ENCODE measurements at regions not wholly inside any gene's neighbourhood (a gene's known extent, or its start where the extent isn't known, plus 50 kb on each side); places are given as distances from the start of the nearest gene placed in this dataset.
"Not testable (repeated sequence)": the region's sequence is repeated elsewhere in the genome, so short reads cannot be mapped to it uniquely, and the experiment has no call there.

DNA sequence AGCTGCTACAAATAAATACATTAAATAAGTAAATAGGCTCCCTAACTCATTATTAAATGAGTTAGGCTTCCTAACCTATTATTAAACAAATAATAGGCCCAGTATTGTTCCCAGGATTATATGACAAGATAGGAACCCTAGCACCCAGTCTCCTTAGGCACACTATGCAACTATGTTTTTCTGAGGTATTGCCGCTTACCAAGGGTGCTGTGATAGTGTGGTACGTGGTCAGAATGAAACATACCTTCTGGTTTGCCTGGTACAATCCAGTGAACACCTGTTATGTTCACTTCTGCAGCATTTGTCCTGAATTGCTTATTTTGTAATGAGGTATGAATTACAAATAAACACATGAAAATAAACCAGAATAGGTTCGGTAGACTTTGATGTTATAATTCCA lies 375.6 kb upstream of the GBE1 start:
- no peak for DNase-seq

DNA sequence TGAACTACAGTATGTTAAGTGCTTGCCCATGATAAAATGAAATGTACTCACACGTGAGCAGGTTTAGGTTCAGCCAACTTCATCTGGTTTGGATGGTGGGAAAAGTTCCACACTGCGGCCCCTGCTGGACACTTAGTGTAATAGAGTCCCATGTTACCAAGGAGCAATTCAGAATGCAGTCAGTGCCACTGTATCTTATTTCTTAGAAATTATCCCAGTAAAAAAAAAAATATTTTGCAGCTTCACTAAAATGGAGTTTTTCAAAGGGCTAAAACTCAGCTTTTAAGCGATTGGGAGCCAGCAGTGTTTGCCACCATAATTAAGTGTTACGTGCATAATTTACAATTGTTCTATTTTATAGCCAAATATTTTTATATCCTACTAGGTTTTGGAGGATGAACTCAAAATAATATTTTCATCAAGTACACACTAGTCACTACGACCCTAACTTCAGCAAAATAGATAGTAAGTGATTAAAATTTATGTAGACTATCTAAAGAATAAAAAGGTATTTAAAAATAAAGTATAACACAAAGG lies 371.7 kb upstream of the GBE1 start:
- DNase-seq: peak; percentile 1

DNA sequence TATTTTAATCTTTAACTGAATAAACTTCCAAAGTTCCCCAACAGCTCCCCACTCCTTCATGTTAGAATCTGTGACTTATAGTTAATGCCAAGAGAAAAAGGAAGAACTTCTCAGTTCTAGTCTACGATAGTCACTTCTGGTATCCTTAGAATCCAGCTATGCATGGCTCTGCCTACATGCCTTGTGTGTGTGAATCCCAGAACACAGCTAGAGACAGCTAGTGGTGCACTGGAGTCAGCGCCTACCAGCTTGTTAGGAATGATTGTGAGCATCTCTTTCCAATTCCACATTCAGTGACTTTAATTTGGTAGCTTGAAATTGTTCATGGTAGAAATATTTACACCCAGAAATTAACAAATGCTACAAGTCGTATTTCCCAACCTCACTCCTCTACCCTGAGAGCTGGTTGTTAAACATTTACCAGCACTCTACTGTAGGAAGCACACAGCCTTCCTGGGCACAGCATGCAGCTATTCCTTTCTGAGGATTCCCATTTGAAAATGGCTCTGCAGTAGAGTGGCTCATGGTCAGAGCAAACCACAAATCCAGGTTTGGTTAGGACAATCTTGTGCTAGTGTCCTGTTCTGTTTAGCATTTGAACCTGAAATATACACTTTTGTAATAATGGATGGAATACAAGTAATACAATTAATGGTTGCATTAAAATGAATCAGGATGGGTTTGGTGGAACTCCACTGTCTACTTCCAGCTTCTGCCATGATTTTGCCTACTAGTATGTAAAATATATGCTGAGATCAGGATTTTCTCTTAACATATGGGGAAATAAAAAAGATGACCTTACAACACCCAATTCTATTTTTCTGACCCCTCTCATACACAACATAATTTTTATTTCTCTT lies 371.0 kb upstream of the GBE1 start:
- no peak for DNase-seq

DNA sequence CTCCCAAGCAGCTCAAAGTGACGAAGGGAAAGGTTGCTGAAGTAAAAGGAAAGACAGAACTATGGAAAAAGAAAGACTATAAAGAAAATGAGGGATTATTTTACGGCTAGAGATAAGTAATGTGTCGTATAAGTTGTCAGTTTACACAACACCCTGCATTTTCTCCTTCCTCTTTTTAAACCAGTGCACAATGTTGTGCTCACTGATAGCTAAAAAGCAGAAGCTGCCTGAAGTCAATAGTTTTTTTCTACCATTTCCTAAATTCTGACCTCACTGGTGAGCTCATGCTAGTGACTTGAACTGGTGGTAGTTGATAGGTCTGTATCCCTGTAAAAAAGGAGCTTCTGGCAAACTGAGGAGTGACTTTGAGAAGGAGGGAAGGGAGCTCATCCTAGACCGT lies 368.6 kb upstream of the GBE1 start:
- DNase-seq: no peak

DNA sequence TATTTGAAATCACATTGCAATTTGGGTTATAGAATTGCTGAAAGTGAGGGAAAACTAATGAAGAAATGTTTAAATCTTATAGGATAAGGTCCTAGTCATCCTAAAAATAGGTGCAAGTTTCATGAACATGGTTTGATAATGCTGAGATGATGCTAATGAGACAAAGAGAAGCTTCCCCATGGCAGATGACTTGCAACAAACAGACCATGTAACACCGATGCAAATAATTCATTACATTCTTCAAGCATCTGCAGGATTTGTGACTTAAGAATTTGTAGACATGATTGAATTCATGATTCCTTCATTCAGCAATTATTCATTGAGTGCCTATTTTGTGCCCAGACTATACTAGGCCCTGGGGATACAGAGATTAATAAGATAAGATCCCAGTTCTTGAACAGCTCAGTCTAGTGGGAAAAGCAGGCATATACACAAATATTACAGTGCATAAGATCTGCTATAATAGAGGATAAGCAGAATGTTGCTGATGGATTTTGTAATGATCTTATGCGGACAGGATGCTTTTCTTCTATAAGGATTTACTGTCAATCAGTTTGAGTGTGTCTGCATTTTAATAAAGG lies 367.9 kb upstream of the GBE1 start:
- no peak for DNase-seq

DNA sequence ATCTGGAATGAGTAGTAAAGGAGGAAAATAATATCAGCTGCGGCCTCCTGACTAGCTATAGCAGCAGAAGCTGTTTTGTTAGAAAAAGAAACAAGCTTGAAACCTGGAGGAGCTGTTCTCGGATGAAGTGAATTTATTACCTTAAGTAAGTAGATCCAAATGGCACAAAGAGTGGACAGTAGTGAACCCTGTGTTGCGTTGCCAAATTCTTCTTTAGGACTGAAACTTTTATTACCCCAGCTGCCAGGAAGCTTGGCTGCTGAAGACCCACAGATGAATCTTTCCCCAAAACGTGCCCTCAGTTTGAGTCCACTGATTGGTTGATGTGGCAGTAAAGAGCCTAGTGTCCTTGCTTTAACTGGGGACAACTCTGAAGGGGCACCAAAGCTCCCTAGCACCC lies 366.8 kb upstream of the GBE1 start:
- DNase-seq: no peak

DNA sequence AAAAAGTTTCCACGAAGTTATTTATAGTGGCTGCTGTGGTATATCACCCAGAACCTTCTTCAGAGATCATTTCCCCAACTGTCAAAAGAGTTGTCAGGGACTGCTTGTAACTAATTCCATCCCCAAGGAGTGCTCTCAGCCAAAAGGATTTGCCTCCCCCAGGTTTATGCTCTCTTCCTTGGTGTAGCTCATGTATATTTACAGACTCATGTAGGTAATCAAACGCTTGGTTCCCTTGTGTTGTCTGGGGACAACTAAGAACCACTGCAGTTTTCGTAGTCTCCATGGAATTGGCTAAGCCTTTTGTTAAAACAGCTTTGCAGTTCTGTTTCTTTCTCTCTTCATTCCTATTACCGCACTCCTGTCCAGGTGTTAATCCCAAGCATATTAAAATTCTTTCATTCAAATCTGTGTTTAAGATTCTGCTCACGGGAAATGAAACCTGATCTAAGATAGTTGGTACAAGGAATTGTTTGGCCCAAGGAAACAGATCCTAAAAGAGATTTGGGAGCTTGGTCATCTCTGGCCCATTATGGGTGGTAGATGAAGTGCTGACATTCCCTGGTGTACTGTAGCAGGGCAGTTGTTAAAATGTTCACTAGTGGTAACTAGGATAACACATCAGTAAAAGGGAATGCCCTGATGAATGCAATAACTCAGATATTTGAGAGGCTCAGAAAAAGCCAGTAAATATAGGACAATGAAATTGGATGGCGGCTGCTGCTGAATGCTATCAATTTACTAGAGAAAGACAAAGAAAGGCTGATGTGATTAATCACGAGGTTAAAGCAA lies 361.3 kb upstream of the GBE1 start:
- DNase-seq: no peak

DNA sequence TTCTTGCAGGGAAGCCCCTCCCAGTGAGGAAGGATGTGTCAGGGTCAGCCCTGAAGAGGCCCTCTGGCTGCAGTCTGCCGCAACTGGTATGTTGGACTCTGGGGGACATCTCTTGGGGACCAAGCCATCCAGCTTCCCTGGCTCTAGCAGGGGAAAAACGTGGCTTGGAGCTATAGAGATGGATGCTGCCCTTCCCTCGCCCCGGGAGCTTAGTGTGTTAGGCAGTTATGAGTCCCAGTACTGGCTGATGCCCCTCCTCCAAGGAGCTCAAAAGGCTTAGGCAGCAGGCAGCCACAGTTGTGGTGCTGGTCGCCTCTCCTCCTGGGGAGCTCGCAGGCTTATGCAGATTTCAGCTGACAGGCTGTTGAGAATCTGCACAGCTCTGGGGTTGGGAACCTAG lies 353.1 kb upstream of the GBE1 start:
- no peak for DNase-seq

DNA sequence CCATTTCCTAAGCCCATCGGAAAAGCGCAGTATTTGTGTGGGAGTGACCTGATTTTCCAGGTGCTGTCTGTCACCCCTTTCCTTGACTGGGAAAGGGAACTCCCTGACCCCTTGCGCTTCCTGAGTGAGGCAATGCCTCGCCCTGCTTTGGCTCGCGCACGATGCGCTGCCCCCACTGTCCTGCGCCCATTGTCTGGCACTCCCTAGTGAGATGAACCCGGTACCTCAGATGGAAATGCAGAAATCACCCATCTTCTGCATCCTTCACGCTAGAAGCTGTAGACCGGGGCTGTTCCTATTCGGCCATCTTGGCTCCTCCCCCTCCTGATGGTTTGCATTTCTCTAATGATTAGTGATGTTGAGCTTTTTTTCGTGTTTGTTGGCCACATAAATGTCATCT lies 349.3 kb upstream of the GBE1 start:
- not testable (repeated sequence) for DNase-seq

DNA sequence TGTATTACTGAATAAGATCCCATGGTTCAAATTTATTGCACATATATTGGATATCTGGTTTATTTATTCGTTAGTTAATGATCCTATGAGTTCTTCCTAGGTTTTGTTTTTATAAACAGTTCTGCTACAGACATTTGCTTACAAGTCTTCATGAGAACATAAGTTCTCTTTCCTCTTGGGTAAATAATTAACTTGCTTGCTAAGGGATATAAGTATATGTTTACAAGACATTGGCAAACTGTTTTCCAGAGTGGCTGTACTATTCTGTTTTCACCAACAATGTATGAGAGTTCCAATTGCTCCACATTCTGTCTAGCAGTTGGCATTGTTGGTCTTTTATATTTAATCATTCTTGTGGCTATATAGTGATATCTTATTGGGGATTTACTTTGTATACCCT lies 341.8 kb upstream of the GBE1 start:
- DNase-seq: no peak

DNA sequence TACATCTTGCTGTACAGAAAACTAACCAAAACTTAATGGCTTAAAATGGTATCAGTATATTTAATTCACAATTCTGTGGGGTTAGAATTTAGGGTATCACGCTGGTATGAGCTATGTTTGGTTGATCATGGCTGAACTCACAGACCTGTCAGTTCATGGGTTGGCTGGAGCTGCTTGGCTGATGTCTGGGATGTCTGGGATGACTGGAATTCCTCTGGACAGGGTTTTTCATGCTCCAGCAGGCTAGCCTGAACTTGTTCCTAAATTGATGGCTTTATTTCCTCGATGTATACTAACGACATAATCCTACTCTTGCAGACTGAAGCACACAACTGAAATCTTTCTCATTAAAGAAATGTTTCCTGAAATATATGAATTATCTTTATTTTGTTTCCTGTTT lies 338.9 kb upstream of the GBE1 start:
- no peak for DNase-seq

DNA sequence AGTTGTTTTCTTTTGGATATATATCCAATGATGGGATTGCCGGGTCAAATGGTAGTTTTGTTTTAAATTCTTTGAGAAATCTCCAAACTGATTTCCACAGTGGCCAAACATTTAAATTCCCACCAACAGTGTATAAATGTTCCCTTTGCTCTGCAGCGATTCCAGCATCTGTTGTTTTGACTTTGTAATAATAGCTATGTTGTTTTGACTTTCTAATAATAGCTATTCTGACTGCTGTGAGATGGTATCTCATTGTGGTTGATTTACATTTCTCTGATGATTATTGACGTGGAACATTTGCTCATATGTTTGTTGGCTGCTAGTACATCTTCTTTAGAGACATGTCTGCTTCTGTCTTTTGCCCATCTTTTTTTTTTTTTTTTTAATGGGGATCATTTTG lies 332.2 kb upstream of the GBE1 start:
- DNase-seq: no peak

DNA sequence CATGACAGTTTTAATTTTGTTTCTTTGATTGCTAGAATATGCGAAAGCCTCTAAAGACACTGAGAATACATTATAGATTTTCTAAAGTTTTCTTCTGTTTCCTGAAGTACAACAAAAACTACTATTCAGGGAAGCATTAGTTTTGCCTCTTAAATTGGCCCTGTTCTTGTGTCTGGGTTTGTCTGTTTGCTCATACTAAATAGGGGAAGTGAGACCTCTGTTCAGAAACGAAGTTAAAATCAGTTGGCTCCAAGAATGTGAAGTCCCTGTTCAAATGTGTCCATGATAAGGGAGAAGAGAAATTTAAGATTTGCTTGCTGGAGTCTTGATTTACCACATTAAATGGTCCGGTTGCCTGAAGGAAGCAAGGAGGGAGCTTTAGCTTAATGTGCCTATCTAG lies 327.3 kb upstream of the GBE1 start:
- DNase-seq: no peak

DNA sequence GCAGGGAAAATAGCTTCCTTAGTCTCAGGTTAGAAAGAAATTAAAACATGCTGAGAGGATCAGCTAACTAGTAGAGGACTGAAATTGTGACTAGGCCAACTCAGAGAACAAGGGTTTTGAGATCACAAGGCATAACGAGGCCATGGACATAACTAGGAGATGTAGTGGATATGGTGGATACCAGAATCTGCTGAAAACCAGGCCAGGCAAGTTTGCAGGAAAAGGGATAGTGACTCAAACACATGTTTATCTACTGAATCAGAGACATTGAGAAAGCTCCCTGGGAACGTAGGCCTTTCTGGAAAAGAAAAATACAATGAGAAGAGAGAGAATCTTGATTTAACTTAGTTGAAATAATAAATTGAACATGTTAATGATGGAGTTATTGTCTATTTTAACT lies 326.5 kb upstream of the GBE1 start:
- DNase-seq: no peak

DNA sequence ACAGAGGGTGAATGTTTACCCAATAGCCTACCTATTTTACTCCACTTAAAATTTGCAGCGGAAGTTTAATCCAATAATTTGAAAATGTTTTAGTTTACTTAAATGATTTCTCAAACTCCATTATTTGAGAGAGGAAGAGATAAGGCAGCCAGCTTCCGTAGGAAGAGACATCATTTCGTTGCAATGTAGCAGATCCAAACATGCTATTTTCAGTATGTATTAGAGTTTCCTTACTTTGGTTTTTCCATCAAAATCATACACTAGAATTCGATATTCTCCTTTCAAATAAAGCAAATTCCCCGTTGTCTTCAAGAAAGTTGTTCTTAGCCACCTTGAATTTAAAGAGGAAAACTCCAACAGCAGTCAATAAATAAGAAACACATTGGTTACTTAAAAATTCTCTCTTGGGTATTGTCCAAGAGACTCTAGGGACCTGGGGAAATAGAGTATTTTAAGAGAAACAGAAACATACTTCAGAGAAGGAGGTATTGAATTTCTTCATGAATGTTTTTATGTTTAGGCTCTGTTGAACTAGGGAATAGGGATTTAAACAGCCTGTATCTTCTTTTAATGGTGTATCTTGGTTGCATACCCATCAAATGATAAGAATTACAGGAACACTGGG lies 324.5 kb upstream of the GBE1 start:
- DNase-seq: no peak

DNA sequence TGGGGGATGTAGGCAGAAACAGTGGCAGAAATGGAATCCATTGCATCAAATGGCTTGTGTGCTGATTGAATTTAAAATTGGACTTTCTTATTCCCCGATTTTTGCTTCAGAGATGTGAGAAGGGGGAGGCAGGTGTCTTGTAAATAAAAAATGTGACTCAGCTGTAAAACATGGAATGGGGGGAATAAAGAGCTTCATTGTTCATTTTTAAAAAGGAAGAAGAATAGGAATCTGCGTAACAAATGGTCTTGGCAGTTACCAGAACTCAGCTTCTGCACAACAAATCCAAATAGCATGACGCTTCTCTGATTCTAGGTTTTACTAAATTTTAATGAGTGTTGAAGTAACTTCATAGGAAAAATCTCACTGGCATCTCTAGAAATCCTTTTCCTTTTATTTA lies 323.9 kb upstream of the GBE1 start:
- no peak for DNase-seq

DNA sequence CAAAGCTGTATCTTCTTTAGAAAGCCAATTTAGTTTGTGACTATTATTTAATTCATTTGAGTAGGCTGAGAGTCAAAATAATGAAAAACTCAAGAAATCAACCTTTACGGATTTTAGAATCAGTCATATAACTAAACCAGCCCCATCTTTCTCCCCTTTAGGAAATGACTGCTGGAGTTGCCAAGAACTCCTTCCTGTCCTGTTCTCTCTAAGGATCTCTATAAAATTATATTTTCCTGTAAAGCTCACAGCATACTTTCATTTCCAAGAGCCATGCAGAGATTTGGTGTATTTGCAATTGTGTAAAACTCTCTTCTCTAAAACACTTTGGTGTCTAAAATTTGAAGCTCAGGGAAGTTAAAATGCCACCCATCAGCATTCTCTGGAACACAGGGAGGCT lies 323.4 kb upstream of the GBE1 start:
- no peak for DNase-seq

DNA sequence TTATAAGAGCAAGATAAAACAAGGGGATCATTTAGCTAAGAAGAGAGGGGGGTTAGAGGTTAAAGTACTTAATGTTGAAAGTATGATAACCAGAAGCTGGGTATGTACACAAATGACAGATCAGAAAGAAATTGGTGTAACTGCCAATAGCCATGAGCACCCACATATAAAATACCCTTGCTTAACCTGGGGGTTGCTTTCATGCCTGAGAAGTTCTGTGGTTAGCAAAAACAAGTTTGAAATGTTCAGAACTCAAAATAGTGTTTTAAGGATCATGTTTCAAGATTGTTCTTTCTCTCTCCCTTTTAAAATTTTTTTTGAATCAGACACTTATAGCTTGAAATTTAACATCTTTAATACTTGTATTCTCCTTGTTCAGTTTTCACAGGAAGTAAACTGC lies 321.4 kb upstream of the GBE1 start:
- DNase-seq: no peak

DNA sequence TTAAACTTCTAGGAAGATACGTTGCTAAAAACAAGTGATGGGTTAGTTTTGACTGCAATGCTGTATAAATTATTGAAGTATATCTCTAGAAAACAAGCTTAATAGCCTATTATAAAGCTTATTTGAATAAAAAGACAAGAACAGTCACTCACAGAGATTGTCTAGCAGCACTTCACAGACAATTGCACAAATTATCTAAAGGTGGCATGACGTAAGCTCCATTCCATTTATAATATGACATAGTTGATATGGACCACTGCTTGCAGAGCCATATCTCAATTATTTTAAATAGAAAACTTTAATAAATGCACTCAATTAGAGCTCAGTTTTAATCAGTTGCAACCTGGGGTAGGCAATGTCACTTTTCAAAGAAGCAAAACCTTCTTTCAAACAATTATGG lies 319.9 kb upstream of the GBE1 start:
- no peak for DNase-seq

DNA sequence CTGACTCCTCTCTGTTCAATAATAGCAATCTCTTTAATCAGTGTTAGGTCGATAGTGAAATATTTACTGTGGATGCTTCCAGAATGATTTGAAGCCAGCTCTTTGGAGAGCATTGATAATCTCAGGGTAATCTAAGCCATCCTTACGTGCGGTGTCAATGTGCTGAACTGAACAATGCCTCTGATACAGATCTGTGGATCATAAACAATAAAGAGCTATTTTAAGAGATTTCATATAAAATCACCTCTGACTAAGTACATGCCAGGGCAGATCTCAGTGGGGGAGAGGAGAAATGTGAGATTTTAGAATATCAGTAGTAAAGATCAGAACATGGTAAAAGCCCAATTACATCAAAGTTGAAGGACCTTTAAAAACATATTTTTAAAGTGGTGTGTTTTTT lies 319.3 kb upstream of the GBE1 start:
- no peak for DNase-seq

DNA sequence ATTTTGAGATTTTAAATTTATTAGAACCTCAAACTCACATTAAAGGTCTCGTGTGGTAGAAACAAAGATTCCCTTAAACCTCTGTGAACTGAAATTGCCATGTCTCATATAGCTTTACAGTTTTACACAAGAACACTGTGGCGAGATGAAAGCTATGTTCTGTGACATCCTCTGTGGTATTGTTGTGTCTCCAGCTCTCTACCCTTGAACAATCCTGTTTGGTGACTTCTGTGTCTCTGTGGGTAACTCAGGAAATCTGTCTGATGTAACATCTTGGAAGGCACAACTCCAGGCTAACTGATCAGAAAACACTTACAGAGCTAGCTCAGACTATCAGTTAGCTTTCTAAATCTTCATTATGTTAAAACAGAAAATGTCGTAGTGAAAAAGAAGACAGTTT lies 318.8 kb upstream of the GBE1 start:
- no peak for DNase-seq

DNA sequence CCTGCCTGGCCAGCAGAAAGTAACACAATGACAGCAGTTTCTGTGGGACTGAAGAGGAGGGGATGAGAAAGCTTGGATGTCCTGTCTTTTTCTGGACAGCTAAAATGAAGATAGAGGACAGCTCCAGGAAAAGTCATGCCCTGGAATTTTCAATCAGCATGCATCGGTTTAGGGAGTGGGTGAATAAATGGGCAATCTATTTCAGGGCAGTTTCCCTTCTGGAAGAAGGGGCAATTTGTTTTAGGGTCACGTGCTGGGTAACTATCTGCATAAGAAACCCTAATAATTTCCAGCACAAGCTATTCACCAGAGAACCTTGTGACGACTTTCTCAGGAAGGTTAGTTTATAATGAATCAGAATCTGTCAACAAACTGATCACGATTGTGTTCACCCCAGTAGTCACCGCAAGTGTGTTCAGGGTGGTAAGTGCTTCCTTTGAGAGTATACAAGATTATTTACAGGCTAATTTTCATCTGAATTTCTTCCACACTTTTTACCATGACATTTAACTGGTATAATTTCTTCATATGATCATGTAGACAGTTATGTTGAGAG lies 318.0 kb upstream of the GBE1 start:
- no peak for DNase-seq

DNA sequence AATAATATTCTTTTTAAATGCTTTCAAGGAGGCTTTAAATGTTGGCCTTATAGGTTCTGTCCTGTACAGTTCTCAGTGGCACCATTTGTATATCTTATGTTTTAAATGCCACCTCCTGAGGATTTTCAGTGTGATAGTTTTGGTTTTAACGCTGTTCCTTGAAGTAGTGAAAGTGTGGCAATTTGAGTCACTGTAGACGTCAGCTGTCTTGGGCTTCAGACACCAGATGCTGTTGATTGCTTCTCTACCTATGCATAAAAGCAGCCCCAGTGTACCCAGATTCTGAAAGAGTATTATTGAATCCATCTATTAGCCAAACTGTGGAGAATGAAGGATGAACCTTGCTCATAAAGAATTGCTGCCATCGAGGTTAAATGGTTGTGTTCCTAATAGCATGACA lies 316.8 kb upstream of the GBE1 start:
- no peak for DNase-seq
